Choroid plexus epithelial cell (primary cell): ENCODE measurements at regions not wholly inside any gene's neighbourhood (a gene's known extent, or its start where the extent isn't known, plus 50 kb on each side); places are given as distances from the start of the nearest gene placed in this dataset.

Experiments used
- DNase-seq: peaks from one replicate; pipeline ENCODE4 v3.0.0-alpha.2; 2010; ENCODE audit warnings: low read depth
- H3K4me3 ChIP-seq: 2 replicates; pipeline ENCODE4 v1.5.1; 2011; ENCODE audit warnings: low read depth, mild to moderate bottlenecking, control low read depth, low read length, moderate library complexity
- TF ChIP-seq, protein P1 (sequence below): conservative IDR thresholded peaks from 2 replicates; pipeline ENCODE4 v1.5.1; 2011; ENCODE audit warnings: low read depth, mild to moderate bottlenecking, control low read depth, inconsistent platforms, low read length, moderate library complexity

DNA sequence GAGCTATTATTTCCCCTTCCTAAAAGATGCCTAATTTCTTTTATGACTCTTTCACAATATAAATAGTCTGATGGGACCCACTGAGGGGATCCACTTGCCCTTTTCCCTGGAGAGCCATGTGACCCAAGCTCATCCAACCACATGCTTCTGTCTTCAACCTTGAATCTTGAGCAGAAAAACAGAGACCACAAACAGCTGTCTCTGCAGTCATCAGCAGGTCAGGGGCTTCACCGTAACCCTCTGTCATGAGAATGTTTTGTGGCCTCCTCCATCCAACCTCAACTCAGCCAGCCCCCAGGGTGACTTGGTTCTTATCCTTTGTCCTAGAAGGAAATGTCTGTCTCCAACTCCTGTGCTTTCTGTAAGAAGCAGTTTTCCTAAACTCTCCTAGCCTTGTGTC lies 129.6 kb upstream of the POU2AF2 start:
- DNase-seq = no peak
- no peak overlapping the region for H3K4me3 ChIP-seq
- TF ChIP-seq, protein P1, sequence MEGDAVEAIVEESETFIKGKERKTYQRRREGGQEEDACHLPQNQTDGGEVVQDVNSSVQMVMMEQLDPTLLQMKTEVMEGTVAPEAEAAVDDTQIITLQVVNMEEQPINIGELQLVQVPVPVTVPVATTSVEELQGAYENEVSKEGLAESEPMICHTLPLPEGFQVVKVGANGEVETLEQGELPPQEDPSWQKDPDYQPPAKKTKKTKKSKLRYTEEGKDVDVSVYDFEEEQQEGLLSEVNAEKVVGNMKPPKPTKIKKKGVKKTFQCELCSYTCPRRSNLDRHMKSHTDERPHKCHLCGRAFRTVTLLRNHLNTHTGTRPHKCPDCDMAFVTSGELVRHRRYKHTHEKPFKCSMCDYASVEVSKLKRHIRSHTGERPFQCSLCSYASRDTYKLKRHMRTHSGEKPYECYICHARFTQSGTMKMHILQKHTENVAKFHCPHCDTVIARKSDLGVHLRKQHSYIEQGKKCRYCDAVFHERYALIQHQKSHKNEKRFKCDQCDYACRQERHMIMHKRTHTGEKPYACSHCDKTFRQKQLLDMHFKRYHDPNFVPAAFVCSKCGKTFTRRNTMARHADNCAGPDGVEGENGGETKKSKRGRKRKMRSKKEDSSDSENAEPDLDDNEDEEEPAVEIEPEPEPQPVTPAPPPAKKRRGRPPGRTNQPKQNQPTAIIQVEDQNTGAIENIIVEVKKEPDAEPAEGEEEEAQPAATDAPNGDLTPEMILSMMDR = no peak

- no peak overlapping the region for H3K4me3 ChIP-seq
- no peak for DNase-seq
- TF ChIP-seq, protein P1 = no peak
These were observed 131.4 kb upstream of the POU2AF2 start for GRCh38 chr11:111114091-111114490.

GRCh38 chr11:111112614-111113013 lies 132.9 kb upstream of the POU2AF2 start:
- no peak overlapping the region for H3K4me3 ChIP-seq
- TF ChIP-seq, protein P1 = no peak
- DNase-seq = no peak

DNA sequence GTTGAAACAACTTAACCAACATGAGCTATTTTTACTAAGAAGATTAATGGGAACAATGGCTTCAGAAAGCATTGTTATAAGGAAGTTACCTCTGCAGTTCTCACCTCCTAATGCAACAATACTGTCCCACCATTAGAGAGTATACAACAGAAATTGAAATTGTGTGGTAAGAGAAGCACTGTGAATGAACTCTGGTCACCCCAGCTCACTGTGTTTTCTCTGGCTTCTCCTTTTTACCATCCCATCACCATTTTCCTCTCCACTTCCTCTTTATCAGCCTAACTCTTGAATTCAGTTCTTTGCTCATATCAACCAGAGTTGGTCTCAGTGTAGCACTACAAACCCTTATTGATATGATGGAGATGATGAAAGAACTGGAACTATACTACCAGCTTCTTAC lies 138.0 kb upstream of the POU2AF2 start:
- no peak for DNase-seq
- H3K4me3 ChIP-seq = no peak overlapping the region
- TF ChIP-seq, protein P1 = no peak

GRCh38 chr11:111106641-111107040 lies 138.9 kb upstream of the POU2AF2 start:
- no peak for DNase-seq
- TF ChIP-seq, protein P1 = no peak
- H3K4me3 ChIP-seq = no peak overlapping the region

- peak; percentile 70 for DNase-seq
- H3K4me3 ChIP-seq = no peak overlapping the region
- TF ChIP-seq, protein P1 = no peak
These were observed 140.0 kb upstream of the POU2AF2 start for GRCh38 chr11:111105566-111105965.

GRCh38 chr11:111104185-111104584 lies 141.3 kb upstream of the POU2AF2 start:
- TF ChIP-seq, protein P1 = no peak
- DNase-seq = no peak

More at GRCh38 chr11:111104185-111104584, 141.3 kb upstream of the POU2AF2 start:
- H3K4me3 ChIP-seq = no peak overlapping the region
